SK-N-SH treated with all-trans-retinoic acid at 6 μM for 48 hours (cell line): ENCODE measurements at regions not wholly inside any gene's neighbourhood (a gene's known extent, or its start where the extent isn't known, plus 50 kb on each side); places are given as distances from the start of the nearest gene placed in this dataset.

Source experiments
- ATAC-seq: fragments of 200-7000 bp; cut with Tn5 transposase; 3 replicates; pipeline ENCODE4 v1.9.1; 2020; ENCODE audit warnings: mild to moderate bottlenecking, moderate library complexity
- ARNTL ChIP-seq: fragments of 450-650 bp; formaldehyde crosslinking; IDR thresholded peaks from 2 replicates; pipeline ENCODE4 v1.5.0; 2020; ENCODE audit warnings: low read depth, mild to moderate bottlenecking, moderate library complexity, borderline replicate concordance
- BACH2 ChIP-seq: fragments of 250-450 bp; sonication (Bioruptor Pico); IDR thresholded peaks from 2 replicates; pipeline ENCODE4 v1.9.0; 2021; ENCODE audit warnings: mild to moderate bottlenecking, borderline replicate concordance
- CSDC2 ChIP-seq: fragments of 250-450 bp; sonication (Bioruptor Pico); IDR thresholded peaks from 2 replicates; pipeline ENCODE4 v1.5.0; 2020; ENCODE audit warnings: mild to moderate bottlenecking, moderate library complexity
- ESRRG ChIP-seq: fragments of 250-450 bp; sonication (Bioruptor Pico); IDR thresholded peaks from 2 replicates; pipeline ENCODE4 v1.6.1; 2021; ENCODE audit warnings: mild to moderate bottlenecking
- GLIS3 ChIP-seq: fragments of 250-450 bp; sonication (Bioruptor Pico); IDR thresholded peaks from 2 replicates; pipeline ENCODE4 v1.5.0; 2020; ENCODE audit warnings: mild to moderate bottlenecking, moderate library complexity
- ISL1 ChIP-seq: fragments of 250-450 bp; sonication (Bioruptor Pico); IDR thresholded peaks from 2 replicates; pipeline ENCODE4 v2.1.2; 2022; ENCODE audit warnings: mild to moderate bottlenecking, moderate library complexity
- OSR1 ChIP-seq: fragments of 250-450 bp; sonication (Bioruptor Pico); IDR thresholded peaks from 2 replicates; pipeline ENCODE4 v1.8.0; 2022; ENCODE audit warnings: moderate library complexity, mild to moderate bottlenecking, inconsistent platforms
- PPARA ChIP-seq: fragments of 250-450 bp; sonication (Bioruptor Pico); IDR thresholded peaks from 2 replicates; pipeline ENCODE4 v1.5.0; 2020; ENCODE audit warnings: mild to moderate bottlenecking, borderline replicate concordance
- RARB ChIP-seq: fragments of 250-450 bp; sonication (Bioruptor Pico); IDR thresholded peaks from 2 replicates; pipeline ENCODE4 v1.8.0; 2021; ENCODE audit warnings: mild to moderate bottlenecking, moderate library complexity
- TCF4 ChIP-seq: fragments of 250-450 bp; sonication (Bioruptor Pico); IDR thresholded peaks from 2 replicates; pipeline ENCODE4 v1.8.0; 2021; ENCODE audit warnings: mild to moderate bottlenecking, moderate library complexity, borderline replicate concordance
- TOX ChIP-seq: fragments of 250-450 bp; sonication (Bioruptor Pico); IDR thresholded peaks from 2 replicates; pipeline ENCODE4 v1.8.0; 2021; ENCODE audit warnings: mild to moderate bottlenecking, moderate library complexity, borderline replicate concordance
- ZC3H10 ChIP-seq: fragments of 250-450 bp; sonication (Bioruptor Pico); IDR thresholded peaks from 2 replicates; pipeline ENCODE4 v1.5.1; 2021; ENCODE audit warnings: mild to moderate bottlenecking, moderate library complexity
- ZFP3 ChIP-seq: fragments of 250-450 bp; sonication (Bioruptor Pico); IDR thresholded peaks from 2 replicates; pipeline ENCODE4 v1.5.0; 2020; ENCODE audit warnings: mild to moderate bottlenecking, moderate library complexity
- ZFP30 ChIP-seq: fragments of 450-650 bp; formaldehyde crosslinking; IDR thresholded peaks from 2 replicates; pipeline ENCODE4 v1.5.0; 2022; ENCODE audit warnings: mild to moderate bottlenecking, moderate library complexity
- ZNF70 ChIP-seq: fragments of 450-650 bp; formaldehyde crosslinking; IDR thresholded peaks from 2 replicates; pipeline ENCODE4 v1.5.0; 2020; ENCODE audit warnings: mild to moderate bottlenecking, moderate library complexity
- ZNF8 ChIP-seq: fragments of 450-650 bp; formaldehyde crosslinking; IDR thresholded peaks from 2 replicates; pipeline ENCODE4 v1.5.0; 2020; ENCODE audit warnings: mild to moderate bottlenecking, moderate library complexity
- TF ChIP-seq, protein P1 (sequence below): fragments of 250-450 bp; sonication (Bioruptor Pico); IDR thresholded peaks from 2 replicates; pipeline ENCODE4 v1.5.0; 2020; ENCODE audit warnings: mild to moderate bottlenecking, moderate library complexity
- TF ChIP-seq, protein P2 (sequence below): fragments of 250-450 bp; sonication (Bioruptor Pico); IDR thresholded peaks from 2 replicates; pipeline ENCODE4 v1.5.1; 2021; ENCODE audit warnings: mild to moderate bottlenecking, moderate library complexity
- TF ChIP-seq, protein P3 (sequence below): fragments of 250-450 bp; sonication (Bioruptor Pico); IDR thresholded peaks from 2 replicates; pipeline ENCODE4 v1.8.0; 2020; ENCODE audit warnings: mild to moderate bottlenecking, moderate library complexity, borderline replicate concordance
- TF ChIP-seq, protein P4 (sequence below): fragments of 250-450 bp; sonication (Bioruptor Pico); IDR thresholded peaks from 2 replicates; pipeline ENCODE4 v1.5.1; 2020; ENCODE audit warnings: low read depth, mild to moderate bottlenecking, moderate library complexity
- TF ChIP-seq, protein P5 (sequence below): fragments of 250-450 bp; sonication (Bioruptor Pico); IDR thresholded peaks from 2 replicates; pipeline ENCODE4 v1.8.0; 2021; ENCODE audit warnings: low read depth, mild to moderate bottlenecking, moderate library complexity, borderline replicate concordance

DNA sequence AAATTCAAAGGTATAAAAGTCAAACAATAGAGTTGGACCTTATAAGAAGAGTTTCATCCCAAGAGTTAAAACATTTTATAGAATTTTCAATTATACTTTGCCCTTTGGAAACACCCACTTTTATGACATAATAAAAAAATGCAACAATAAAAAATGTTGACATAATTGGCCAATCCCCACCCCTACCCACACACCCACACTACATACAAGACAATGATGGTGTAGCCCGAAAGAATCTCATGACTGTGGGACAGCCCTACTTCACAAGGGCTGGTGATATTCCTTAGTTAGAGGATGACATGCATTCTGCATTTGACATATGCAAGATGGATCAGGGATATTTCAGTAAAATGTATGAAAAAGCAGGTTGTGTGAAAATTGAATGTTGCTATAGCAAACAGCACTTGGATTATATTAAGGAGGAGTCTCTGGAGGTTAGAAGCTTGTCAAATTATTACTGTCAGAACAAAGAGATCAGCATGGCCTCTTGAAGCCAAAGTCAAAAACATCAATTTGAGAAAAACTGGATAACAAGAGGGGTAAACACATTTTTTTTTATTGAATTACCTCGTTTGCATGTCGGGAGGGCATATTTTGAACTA lies 133.0 kb upstream of the SAMSN1 start:
- no peak for ATAC-seq
- no peak for TF ChIP-seq ESRRG (CRISPR knock-in tag)
- no peak for TF ChIP-seq ISL1 (CRISPR knock-in tag)
- TF ChIP-seq, protein P1, sequence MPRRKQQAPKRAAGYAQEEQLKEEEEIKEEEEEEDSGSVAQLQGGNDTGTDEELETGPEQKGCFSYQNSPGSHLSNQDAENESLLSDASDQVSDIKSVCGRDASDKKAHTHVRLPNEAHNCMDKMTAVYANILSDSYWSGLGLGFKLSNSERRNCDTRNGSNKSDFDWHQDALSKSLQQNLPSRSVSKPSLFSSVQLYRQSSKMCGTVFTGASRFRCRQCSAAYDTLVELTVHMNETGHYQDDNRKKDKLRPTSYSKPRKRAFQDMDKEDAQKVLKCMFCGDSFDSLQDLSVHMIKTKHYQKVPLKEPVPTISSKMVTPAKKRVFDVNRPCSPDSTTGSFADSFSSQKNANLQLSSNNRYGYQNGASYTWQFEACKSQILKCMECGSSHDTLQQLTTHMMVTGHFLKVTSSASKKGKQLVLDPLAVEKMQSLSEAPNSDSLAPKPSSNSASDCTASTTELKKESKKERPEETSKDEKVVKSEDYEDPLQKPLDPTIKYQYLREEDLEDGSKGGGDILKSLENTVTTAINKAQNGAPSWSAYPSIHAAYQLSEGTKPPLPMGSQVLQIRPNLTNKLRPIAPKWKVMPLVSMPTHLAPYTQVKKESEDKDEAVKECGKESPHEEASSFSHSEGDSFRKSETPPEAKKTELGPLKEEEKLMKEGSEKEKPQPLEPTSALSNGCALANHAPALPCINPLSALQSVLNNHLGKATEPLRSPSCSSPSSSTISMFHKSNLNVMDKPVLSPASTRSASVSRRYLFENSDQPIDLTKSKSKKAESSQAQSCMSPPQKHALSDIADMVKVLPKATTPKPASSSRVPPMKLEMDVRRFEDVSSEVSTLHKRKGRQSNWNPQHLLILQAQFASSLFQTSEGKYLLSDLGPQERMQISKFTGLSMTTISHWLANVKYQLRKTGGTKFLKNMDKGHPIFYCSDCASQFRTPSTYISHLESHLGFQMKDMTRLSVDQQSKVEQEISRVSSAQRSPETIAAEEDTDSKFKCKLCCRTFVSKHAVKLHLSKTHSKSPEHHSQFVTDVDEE (CRISPR knock-in tag) = no peak
- TF ChIP-seq TOX (CRISPR knock-in tag) = no peak
- TF ChIP-seq BACH2 (CRISPR knock-in tag) = no peak

DNA sequence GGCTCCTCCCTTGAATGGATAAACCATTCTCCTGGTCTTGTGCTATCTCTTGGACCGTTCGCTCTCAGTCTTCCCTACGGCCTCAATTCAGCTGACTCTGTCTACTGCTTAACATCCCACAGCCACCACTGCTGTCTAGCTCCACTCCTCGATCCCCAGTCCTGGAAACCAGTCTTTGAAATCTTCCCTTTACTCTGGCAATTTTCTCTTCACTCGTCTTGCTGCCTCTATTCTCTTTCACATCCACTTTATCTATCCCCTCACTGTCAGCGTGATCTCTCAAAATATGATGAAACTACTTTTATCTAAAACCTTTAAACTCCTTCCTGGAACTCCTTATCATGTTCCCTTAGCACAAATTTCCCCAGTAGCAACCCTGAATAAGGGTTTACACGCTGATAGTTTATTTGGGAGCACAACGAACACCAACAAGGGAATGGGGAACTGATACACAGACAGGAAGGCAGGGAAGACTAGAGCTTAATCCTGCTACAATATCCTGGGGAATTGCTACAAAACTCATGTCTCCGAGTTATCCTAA lies 131.6 kb upstream of the SAMSN1 start:
- no peak for ATAC-seq
- TF ChIP-seq, protein P2, sequence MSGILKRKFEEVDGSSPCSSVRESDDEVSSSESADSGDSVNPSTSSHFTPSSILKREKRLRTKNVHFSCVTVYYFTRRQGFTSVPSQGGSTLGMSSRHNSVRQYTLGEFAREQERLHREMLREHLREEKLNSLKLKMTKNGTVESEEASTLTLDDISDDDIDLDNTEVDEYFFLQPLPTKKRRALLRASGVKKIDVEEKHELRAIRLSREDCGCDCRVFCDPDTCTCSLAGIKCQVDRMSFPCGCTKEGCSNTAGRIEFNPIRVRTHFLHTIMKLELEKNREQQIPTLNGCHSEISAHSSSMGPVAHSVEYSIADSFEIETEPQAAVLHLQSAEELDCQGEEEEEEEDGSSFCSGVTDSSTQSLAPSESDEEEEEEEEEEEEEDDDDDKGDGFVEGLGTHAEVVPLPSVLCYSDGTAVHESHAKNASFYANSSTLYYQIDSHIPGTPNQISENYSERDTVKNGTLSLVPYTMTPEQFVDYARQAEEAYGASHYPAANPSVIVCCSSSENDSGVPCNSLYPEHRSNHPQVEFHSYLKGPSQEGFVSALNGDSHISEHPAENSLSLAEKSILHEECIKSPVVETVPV (CRISPR knock-in tag) = no peak
- TF ChIP-seq, protein P3, sequence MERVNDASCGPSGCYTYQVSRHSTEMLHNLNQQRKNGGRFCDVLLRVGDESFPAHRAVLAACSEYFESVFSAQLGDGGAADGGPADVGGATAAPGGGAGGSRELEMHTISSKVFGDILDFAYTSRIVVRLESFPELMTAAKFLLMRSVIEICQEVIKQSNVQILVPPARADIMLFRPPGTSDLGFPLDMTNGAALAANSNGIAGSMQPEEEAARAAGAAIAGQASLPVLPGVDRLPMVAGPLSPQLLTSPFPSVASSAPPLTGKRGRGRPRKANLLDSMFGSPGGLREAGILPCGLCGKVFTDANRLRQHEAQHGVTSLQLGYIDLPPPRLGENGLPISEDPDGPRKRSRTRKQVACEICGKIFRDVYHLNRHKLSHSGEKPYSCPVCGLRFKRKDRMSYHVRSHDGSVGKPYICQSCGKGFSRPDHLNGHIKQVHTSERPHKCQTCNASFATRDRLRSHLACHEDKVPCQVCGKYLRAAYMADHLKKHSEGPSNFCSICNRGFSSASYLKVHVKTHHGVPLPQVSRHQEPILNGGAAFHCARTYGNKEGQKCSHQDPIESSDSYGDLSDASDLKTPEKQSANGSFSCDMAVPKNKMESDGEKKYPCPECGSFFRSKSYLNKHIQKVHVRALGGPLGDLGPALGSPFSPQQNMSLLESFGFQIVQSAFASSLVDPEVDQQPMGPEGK (CRISPR knock-in tag) = no peak
- TF ChIP-seq ZNF70 (CRISPR knock-in tag) (no peak), ESRRG (CRISPR knock-in tag) (no peak), ZFP3 (no peak), GLIS3 (CRISPR knock-in tag) (no peak), PPARA (CRISPR knock-in tag) (no peak), ZC3H10 (CRISPR knock-in tag) (no peak), ISL1 (CRISPR knock-in tag) (no peak), ARNTL (no peak), CSDC2 (CRISPR knock-in tag) (no peak), ZNF8 (CRISPR knock-in tag) (no peak), ZFP30 (CRISPR knock-in tag) (no peak), TCF4 (CRISPR knock-in tag) (no peak), RARB (CRISPR knock-in tag) (no peak), BACH2 (CRISPR knock-in tag) (no peak), OSR1 (CRISPR knock-in tag) (no peak)
- TF ChIP-seq, protein P1 (CRISPR knock-in tag) = no peak
- TF ChIP-seq, protein P4, sequence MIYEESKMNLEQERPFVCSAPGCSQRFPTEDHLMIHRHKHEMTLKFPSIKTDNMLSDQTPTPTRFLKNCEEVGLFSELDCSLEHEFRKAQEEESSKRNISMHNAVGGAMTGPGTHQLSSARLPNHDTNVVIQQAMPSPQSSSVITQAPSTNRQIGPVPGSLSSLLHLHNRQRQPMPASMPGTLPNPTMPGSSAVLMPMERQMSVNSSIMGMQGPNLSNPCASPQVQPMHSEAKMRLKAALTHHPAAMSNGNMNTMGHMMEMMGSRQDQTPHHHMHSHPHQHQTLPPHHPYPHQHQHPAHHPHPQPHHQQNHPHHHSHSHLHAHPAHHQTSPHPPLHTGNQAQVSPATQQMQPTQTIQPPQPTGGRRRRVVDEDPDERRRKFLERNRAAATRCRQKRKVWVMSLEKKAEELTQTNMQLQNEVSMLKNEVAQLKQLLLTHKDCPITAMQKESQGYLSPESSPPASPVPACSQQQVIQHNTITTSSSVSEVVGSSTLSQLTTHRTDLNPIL = no peak
- TF ChIP-seq, protein P5, sequence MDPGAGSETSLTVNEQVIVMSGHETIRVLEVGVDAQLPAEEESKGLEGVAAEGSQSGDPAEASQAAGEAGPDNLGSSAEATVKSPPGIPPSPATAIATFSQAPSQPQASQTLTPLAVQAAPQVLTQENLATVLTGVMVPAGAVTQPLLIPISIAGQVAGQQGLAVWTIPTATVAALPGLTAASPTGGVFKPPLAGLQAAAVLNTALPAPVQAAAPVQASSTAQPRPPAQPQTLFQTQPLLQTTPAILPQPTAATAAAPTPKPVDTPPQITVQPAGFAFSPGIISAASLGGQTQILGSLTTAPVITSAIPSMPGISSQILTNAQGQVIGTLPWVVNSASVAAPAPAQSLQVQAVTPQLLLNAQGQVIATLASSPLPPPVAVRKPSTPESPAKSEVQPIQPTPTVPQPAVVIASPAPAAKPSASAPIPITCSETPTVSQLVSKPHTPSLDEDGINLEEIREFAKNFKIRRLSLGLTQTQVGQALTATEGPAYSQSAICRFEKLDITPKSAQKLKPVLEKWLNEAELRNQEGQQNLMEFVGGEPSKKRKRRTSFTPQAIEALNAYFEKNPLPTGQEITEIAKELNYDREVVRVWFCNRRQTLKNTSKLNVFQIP (CRISPR knock-in tag) = no peak
- TF ChIP-seq, all 23 proteins: peak for 0
